Activated CD4-positive, alpha-beta memory T cell treated with anti-CD3 and anti-CD28 coated beads, Interleukin-2, amount 10 ng/mL, durations not matched to agents 7 days and 5 days (primary cell): ENCODE measurements at regions not wholly inside any gene's neighbourhood (a gene's known extent, or its start where the extent isn't known, plus 50 kb on each side); places are given as distances from the start of the nearest gene placed in this dataset.

Experiments used
- CTCF ChIA-PET: fragments of 350-600 bp; sonication (Branson Sonifier 250); formaldehyde crosslinking; loops from one replicate; lab custom pipeline; 2021; ENCODE audit warnings: antibody characterized with exemption, inconsistent platforms; lab: Charles Lee
- POLR2A ChIA-PET: fragments of 350-600 bp; sonication (Branson Sonifier 250); formaldehyde crosslinking; loops from one replicate; lab custom pipeline; 2021; ENCODE audit warnings: antibody characterized with exemption; lab: Charles Lee
- DNase-seq: peaks from one replicate; pipeline ENCODE4 v3.0.0-alpha.2; 2020
- H3K27ac Mint-ChIP-seq: one replicate; pipeline ENCODE4 v1.8.0; 2021; ENCODE audit warnings: mild to moderate bottlenecking, mixed read lengths
- H3K27me3 Mint-ChIP-seq: one replicate; pipeline ENCODE4 v1.8.0; 2021; ENCODE audit warnings: mixed read lengths
- H3K36me3 Mint-ChIP-seq: one replicate; pipeline ENCODE4 v1.8.0; 2021; ENCODE audit warnings: low read depth, mixed read lengths
- H3K4me1 Mint-ChIP-seq: one replicate; pipeline ENCODE4 v1.8.0; 2021; ENCODE audit warnings: mixed read lengths
- H3K4me3 Mint-ChIP-seq: one replicate; pipeline ENCODE4 v1.8.0; 2021; ENCODE audit warnings: mild to moderate bottlenecking, mixed read lengths
- H3K9me3 Mint-ChIP-seq: one replicate; pipeline ENCODE4 v1.8.0; 2021; ENCODE audit warnings: mixed read lengths

DNA sequence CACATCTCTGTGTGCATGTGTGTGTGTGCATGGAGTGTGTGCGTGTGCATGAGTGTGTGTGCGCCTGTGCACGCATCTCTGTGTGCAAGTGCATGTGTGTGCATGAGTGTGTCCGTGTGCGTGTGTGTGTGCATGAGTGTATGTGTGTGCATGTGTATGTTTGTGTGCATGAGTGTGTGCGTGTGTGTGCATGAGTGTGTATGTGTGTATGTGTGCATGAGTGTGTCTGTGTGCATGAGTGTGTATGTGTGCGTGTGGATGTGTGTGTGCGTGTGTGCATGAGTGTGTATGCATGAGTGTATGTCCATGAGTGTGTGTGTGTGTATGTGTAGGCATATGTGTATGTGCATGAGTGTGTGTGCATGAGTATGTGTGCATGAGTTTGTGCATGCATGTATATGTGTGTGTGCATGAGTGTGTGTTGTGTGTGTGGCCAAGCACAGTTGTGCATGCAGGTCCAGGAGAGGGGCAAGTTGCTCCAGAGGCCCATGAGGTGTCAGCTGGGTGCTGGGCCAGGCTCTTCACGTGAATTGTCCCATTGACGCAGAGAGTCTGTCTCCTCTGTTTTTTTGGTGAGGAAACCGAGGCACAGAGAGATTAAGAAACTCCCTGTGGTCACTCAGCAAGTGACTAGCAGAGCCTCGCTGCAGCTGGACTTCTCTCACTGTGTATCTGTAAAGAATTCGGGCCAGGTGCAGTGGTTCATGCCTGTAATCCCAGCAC lies 75.5 kb downstream of the ASB1 start:
- no peaks in the 10 kb centered on the region for H3K4me1 Mint-ChIP-seq
- H3K36me3 Mint-ChIP-seq, result no peaks in the 10 kb centered on the region
- no peaks in the 10 kb centered on the region for H3K27me3 Mint-ChIP-seq
- no peak overlapping the region for H3K27ac Mint-ChIP-seq
- no peaks in the 10 kb centered on the region for H3K9me3 Mint-ChIP-seq
- ChIA-PET POLR2A (no interaction called here), CTCF (interaction anchor here (1.0 kb wide), 1 partner anchor 11 kb away, joined by 3 read pairs; no protein-coding TSS in a partner anchor)
- DNase-seq, result no peak
- H3K4me3 Mint-ChIP-seq, result no peak overlapping the region

DNA sequence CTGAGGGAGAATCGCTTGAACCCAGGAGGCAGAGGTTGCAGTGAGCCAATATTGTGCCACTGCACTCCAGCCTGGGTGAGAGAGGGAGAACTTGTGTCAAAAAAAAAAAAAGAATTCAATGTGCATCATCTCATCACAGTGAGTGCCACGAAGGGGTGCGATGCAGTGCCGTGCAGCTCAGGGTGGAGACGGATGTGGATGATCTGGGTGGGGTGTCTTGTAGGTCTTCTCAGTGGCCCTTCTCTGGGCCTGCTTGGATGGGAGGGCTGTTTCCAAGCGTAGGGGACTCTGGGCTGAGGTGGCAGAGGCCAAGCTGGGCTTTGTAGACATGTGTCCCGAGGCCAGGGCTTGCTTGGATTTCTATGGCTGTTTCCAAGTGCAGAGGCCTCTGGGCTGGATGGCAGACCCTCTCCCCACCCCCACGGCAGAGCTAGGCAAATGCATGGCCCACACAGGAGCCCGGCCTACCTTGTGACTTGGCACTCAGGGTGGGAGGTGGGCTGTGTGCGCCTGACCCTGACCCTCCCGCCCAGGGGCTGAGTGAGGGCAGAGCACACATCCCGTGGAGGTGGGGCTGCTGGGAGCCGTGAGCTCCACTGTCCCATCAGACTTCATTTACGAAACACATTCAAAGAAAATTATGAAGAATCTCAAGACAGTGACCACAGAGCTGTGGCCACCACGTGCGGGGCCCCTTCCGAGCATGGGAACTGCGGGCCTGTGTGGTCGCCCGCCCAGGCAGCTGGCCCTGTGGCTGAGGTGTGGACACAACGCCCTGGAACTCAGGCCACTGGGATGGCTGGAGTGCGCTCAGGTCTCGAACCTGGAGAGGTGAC lies 76.4 kb downstream of the ASB1 start:
- H3K27me3 Mint-ChIP-seq, result no peaks in the 10 kb centered on the region
- no peak overlapping the region for H3K4me3 Mint-ChIP-seq
- ChIA-PET CTCF (interaction anchor here (1.0 kb wide), 1 partner anchor 11 kb away, joined by 3 read pairs; no protein-coding TSS in a partner anchor), POLR2A (no interaction called here)
- no peaks in the 10 kb centered on the region for H3K36me3 Mint-ChIP-seq
- H3K27ac Mint-ChIP-seq, result no peak overlapping the region
- no peaks in the 10 kb centered on the region for H3K4me1 Mint-ChIP-seq
- DNase-seq, result no peak
- H3K9me3 Mint-ChIP-seq, result no peaks in the 10 kb centered on the region

DNA sequence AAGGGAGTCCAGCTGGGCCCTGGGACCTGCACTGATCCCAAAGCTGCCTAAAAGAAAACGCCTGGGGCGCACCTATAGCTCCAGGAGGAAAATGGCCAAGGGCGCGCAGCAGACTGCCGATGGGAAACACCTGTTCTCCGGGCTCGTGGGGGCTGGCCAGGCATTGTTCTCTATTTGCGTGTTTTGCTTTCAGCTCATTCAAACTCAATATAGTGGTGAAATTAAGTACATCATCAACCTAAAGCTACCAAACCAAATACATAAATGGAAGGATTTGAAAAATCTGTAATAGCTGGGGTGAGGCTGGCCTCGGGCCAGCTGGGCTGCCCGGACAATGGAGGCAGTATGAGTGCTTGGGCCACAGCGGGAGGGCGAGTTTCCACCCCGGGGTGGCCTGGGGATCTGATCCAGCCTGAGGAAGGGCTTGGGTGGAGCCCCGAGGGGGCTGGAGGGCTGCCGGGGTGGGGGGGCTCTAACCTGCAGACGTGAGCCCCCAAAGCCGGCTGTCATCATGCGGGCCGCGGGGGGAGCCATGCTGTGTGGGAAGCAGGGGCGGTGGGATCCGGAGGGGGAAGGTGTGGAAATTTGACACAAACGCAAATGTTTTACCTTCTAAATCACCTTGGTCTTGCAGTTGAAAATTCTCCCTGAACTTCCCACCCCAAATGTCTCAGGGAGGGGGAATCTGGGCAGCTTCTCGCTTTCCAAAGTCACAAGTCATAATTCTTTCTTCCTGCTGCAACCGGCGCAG lies 77.6 kb downstream of the ASB1 start:
- ChIA-PET CTCF (no interaction called here), POLR2A (no interaction called here)
- H3K27ac Mint-ChIP-seq, result no peak overlapping the region
- no peak for DNase-seq
- no peak overlapping the region for H3K4me3 Mint-ChIP-seq
- peaks cover 1% of the 10 kb centered on the region for H3K27me3 Mint-ChIP-seq
- no peaks in the 10 kb centered on the region for H3K4me1 Mint-ChIP-seq
- no peaks in the 10 kb centered on the region for H3K9me3 Mint-ChIP-seq
- H3K36me3 Mint-ChIP-seq, result no peaks in the 10 kb centered on the region

DNA sequence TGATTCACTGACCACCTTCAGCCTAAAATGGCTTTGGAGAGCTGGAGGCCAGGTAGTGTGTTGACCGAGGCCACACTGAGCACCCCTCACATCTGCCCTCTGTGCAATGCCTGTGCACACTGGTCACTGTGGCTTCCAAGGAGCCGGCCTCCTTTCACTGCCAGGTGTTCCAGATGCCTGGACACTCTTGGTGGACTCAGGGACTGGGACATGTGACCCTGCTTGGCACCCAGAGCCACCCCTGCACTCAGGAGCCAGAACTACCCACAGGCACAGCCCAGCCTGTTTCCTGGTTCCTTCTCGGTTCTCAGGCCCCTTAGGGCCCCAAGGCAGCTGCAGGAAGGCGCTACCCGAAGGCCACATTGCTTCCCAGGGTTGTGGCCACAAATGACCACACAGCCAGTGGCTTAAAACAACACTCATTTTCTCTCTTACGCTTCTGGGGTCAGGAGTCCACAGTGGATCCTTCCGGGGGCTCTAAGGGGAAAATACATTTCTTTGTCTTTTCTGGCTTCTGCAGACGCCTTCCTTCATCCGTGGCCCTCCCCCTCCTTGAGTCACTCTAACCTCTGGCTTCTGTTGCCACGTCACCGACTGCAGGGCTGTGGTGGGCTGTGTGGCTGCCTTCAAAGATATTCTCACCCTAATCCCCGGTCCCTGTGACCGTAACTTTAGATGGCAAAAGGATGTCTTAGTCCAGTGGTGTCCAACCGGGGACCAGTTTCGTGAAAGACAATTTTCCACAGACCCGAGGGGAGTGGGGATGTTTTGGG lies 78.6 kb downstream of the ASB1 start:
- ChIA-PET POLR2A (no interaction called here), CTCF (no interaction called here)
- DNase-seq, result no peak
- H3K27ac Mint-ChIP-seq, result no peak overlapping the region
- H3K4me3 Mint-ChIP-seq, result no peak overlapping the region
- peaks cover 1% of the 10 kb centered on the region for H3K27me3 Mint-ChIP-seq
- no peaks in the 10 kb centered on the region for H3K9me3 Mint-ChIP-seq
- no peaks in the 10 kb centered on the region for H3K36me3 Mint-ChIP-seq
- no peaks in the 10 kb centered on the region for H3K4me1 Mint-ChIP-seq

DNA sequence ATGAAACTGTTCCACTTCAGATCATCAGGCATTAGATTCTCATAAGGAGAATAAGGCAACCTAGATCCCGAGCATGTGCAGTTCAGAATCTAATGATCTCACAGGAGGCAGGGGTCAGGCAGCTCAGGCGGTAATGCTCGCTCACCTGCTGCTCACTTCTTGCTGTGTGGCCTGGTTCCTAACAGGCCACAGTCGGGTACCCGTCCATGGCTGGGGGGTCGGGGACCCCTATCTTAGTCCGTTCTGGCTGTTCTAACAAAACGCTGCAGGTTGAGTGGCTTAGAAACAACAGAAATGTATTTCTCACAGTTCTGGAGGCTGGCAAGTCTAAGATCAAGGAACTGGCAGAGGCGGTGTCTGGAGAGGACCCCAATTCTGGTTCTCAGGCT lies 79.2 kb downstream of the ASB1 start:
- Mint-ChIP-seq H3K4me1 (no peaks in the 10 kb centered on the region), H3K27ac (no peak overlapping the region), H3K4me3 (no peak overlapping the region), H3K36me3 (no peaks in the 10 kb centered on the region), H3K9me3 (no peaks in the 10 kb centered on the region), H3K27me3 (peaks cover 1% of the 10 kb centered on the region)
- no peak for DNase-seq
- POLR2A ChIA-PET, result no interaction called here
- CTCF ChIA-PET, result no interaction called here

DNA sequence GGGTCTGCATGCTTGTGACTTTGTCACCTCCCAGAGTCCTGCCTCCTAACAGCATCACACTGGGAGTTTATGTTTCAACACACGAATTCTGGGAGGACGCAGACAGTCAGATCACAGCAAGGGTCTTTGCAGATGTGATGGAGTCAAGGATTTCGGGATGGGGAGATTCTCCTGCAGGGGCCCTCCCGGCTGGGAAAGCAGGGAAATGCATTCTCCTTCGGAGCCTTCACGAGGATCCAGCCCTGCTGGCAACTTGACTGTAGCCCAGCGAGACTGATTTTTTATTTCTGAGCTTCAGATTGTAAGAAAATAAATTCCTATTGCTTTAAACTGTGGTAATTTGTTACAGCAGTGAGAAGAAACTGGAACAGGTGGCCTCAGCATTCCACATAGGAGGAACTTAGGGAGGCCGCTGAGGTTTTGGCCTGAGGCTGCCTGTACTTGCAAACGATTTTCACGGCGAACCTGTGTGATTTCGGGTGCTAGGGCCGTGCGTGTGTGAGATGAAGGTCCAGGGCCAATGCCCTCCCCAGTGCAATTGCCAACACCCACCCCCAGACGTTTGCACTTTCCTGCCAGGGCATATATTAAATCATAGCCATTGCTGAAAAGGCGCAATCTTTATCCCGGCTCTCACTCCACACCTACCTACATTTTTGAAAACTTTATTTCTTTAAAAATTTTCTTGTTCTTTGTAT lies 79.8 kb downstream of the ASB1 start:
- H3K27ac Mint-ChIP-seq, result no peak overlapping the region
- H3K36me3 Mint-ChIP-seq, result no peaks in the 10 kb centered on the region
- H3K9me3 Mint-ChIP-seq, result no peaks in the 10 kb centered on the region
- CTCF ChIA-PET, result no interaction called here
- POLR2A ChIA-PET, result no interaction called here
- H3K4me3 Mint-ChIP-seq, result no peak overlapping the region
- no peaks in the 10 kb centered on the region for H3K4me1 Mint-ChIP-seq
- DNase-seq, result no peak
- H3K27me3 Mint-ChIP-seq, result peaks cover 1% of the 10 kb centered on the region

DNA sequence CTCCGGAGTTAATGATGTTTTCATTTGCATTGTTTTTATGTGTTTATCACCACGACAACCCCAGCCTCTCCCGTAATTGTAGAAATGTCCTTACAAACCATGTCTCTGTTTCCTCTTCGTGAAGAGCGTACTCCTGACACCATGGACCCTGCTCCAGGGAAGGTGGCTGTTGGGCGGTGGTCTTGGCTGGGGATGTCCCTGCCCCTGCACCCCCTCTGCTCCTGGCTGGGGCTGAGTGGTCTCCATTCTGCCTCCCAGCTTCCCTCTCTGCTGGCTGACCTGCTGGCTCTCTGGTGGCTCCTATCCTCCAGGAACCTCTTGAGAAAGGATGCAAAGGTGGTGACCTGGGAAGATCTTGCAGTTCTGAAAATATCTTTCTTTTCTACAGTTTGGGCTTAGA lies 81.1 kb downstream of the ASB1 start:
- Mint-ChIP-seq H3K4me1 (no peaks in the 10 kb centered on the region), H3K27ac (no peak overlapping the region), H3K9me3 (no peaks in the 10 kb centered on the region), H3K27me3 (peaks cover 1% of the 10 kb centered on the region), H3K36me3 (no peaks in the 10 kb centered on the region), H3K4me3 (no peak overlapping the region)
- ChIA-PET POLR2A (no interaction called here), CTCF (no interaction called here)
- no peak for DNase-seq

DNA sequence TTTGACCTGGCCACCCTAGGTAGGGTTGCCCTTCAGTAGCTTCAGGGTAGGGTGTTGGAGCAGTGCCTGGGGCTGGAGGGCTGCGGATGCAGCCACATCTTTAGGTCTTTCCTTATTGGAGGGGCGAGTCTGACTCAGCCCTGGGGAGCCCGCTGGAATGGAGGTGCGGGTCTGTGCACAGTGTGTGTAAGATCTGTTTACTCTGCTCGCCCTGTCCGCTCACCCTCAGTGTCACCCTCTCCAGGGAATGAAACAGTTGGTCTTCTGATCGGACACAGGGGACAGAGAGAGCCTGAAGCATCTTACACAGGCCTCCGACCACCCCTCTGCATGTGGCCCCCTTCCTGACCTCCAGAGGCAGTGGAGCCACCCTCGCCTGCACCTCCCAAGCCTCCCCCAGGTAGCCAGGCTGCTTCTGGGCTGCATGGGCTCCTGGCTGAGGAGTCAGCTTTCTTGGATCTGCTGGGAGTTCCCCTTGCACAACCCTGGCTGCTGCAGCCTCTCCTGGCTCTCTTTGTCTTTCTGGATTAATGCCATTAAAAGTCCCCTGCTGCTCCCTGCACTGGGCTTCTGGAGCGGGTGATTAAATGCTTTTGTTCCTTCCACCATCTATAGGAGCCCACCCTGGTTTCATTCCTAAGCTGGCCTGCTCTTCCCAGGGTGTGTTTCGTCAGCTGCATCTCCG lies 82.6 kb downstream of the ASB1 start:
- no peak for DNase-seq
- H3K4me1 Mint-ChIP-seq, result no peaks in the 10 kb centered on the region
- CTCF ChIA-PET, result no interaction called here
- H3K27me3 Mint-ChIP-seq, result peaks cover 1% of the 10 kb centered on the region
- POLR2A ChIA-PET, result no interaction called here
- no peaks in the 10 kb centered on the region for H3K36me3 Mint-ChIP-seq
- no peaks in the 10 kb centered on the region for H3K9me3 Mint-ChIP-seq
- no peak overlapping the region for H3K4me3 Mint-ChIP-seq
- H3K27ac Mint-ChIP-seq, result no peak overlapping the region

DNA sequence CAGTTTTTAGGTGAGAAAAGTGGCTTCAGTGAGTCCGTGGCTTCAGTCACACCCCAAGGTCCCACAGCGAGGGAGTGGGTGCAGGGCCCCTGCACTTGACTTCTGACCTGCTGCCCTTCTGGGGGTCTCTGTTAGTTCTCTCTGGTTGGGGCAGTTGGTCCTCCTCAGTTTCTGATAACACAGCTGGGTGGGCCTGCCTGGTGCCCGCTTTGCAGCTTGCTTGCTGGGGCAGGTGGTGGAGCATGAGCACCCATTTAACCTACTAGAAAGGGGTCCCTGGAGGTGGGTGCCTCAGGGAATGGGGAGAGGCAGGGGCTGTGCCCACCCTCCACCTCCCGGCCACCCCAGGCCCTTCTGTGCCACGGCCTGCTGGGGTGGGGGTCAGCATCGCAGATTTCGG lies 83.2 kb downstream of the ASB1 start:
- no peaks in the 10 kb centered on the region for H3K4me1 Mint-ChIP-seq
- no peaks in the 10 kb centered on the region for H3K9me3 Mint-ChIP-seq
- H3K27me3 Mint-ChIP-seq, result peaks cover 1% of the 10 kb centered on the region
- no peak overlapping the region for H3K4me3 Mint-ChIP-seq
- CTCF ChIA-PET, result no interaction called here
- POLR2A ChIA-PET, result no interaction called here
- H3K36me3 Mint-ChIP-seq, result no peaks in the 10 kb centered on the region
- no peak overlapping the region for H3K27ac Mint-ChIP-seq
- DNase-seq, result no peak

DNA sequence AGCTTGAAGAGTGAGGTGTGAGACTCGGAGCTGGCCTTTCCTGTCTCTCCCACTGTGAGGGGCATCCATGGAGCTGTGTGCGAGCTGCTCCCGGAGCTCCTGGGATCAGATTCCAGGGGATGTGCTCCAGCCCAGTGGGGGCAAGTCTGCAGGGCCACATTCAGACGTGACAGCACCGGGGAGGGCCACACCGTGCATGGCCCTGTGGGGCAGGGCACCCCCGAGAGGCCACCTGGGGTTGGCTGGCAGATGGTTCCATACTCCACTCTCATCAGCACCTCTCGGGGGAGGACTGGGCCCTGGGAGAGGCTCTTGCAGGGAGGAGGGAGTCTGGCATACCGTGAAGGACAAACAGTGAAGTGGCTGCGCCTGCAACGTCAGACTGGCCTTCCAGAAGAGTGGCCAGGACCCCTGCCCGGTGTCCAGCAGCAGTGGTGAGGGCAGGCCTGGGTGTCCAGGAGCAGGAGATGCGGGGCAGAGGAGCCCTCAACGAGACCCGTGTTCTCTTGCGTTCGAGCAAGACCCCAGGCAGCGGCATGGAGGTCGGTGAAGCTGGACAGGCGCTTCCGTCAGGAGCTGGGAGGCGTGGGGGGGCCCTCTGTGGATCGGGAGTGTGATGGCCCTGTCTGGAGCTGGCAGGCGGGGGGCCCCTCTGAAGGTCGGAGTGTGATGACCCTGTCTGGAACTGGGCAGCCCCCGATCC lies 84.3 kb downstream of the ASB1 start:
- CTCF ChIA-PET, result no interaction called here
- H3K9me3 Mint-ChIP-seq, result no peaks in the 10 kb centered on the region
- H3K27ac Mint-ChIP-seq, result no peak overlapping the region
- H3K36me3 Mint-ChIP-seq, result no peaks in the 10 kb centered on the region
- POLR2A ChIA-PET, result no interaction called here
- no peak for DNase-seq
- H3K4me1 Mint-ChIP-seq, result no peaks in the 10 kb centered on the region
- peaks cover 5% of the 10 kb centered on the region for H3K27me3 Mint-ChIP-seq
- H3K4me3 Mint-ChIP-seq, result no peak overlapping the region

DNA sequence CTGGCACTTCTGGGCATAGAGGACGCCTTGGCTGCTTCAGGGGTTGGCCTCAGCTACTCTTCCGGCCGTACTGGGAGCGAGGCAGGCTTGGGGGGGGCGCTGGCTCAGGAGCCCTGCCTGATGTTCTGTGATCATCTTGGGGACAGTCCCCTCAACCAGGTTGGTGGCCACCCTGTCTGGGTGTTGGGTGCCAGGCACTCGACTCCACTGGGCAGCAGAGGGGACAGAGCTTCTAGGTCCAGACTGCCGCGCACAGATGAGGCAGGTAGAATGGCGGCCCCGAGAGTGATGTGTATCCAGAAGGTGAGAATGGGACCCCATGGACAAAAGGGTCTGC lies 84.9 kb downstream of the ASB1 start:
- H3K9me3 Mint-ChIP-seq, result peaks cover 2% of the 10 kb centered on the region
- no peak for DNase-seq
- no peaks in the 10 kb centered on the region for H3K36me3 Mint-ChIP-seq
- no peak overlapping the region for H3K27ac Mint-ChIP-seq
- peaks cover 7% of the 10 kb centered on the region for H3K27me3 Mint-ChIP-seq
- POLR2A ChIA-PET, result no interaction called here
- no peaks in the 10 kb centered on the region for H3K4me1 Mint-ChIP-seq
- CTCF ChIA-PET, result no interaction called here
- H3K4me3 Mint-ChIP-seq, result no peak overlapping the region
